NCI-H1930 (cell line): ENCODE measurements at regions not wholly inside any gene's neighbourhood (a gene's known extent, or its start where the extent isn't known, plus 50 kb on each side); places are given as distances from the start of the nearest gene placed in this dataset.
"Not testable (repeated sequence)": the region's sequence is repeated elsewhere in the genome, so short reads cannot be mapped to it uniquely, and the experiment has no call there.

Experiments
- DNase-seq, 2 experiments: peaks; one replicate each; lab custom pipeline; 2025; lab: John Stamatoyannopoulos, UW

GRCh38 chr2:8230466-8230865, 451.4 kb upstream of the ID2 start:
- DNase-seq = peak in 1 of 2 experiments; percentile 22

DNA sequence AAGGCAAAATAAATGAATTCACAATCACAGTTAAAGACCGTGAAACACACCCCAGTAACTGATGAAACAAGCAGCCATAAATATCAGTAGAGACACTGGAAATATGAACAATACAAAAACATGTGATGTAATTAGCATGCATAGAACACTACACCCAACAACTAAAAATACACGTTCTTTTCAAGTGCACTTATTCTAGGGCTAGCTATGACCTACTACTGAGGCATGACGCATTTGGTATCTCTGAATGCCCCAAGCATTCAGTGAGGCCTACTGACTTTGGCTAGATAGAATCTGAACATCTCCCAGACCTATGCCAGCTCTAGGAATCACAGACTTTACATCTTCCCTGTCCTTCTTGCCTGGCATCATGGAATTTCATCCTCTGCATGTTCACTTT, 450.0 kb upstream of the ID2 start:
- DNase-seq = no peak

DNA sequence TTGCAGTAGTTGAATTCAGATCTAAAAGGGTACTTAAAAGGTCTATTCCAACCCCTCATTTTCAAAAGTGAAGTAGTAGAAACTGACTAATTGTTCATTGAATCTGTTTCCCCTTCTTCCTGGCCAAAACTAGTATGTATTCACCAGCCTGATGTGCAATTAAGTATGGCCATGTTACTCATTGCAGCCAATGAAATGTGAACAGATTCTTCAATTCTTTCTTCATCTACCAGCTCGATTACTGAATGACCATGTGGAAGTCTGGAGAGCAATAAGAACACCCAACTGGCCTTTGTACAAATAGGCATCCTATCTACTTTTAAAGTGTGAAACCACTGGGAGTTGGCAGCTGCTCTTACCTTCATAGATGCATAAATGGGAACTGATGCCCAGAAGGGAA, 449.0 kb upstream of the ID2 start:
- no peak for DNase-seq

- DNase-seq = no peak
These were observed 447.6 kb upstream of the ID2 start for GRCh38 chr2:8234253-8234652.

DNA sequence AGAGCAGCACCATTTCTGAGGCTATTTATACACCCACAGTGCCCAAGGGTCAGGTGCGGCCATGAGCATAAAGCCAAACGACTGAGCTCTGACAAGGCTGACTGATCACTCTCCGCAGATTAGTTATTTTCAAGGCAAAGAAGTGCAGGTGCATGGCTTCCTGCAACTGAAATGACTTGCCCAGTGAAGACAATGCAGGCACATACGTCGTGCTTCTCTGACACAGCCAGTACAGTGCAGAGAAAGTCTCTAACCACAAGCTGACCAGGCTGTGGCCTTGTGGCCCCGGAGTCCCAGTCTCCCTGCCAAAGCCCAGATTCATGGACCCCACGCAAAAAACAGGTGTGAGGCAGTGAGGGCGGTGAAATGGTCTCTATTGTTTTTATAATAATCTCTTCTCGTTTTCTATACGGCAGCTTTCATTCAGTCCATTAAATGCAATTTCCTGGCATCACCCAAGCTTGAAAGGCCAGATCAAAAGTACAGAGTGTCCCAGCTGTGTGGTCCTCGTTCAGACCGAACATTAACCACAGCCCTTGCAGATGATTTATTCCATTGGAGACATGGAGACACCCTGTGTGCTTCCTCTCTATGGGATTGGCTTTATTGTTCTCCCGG, 447.0 kb upstream of the ID2 start:
- no peak for DNase-seq

- no peak for DNase-seq
These were observed 446.4 kb upstream of the ID2 start for GRCh38 chr2:8235419-8235818.

DNA sequence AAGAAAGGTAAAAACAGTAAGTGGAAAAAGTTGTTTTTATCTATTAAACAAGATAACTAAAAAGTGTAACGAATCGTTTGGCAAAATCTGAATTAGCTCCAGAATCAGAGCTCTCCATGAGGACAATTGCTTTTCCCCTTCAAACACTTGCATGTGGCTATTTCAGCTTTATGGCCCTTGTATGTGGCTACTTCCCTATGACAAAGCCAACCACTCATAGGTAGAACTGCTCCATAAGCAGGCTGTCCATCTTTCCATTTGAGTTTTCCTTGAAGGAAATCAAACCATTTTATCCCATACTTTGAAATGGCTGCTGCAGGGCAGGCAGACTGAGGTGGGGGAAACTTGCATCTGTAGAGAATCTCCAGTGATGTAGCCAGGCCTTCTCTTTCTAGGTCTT, 445.5 kb upstream of the ID2 start:
- DNase-seq = no peak

DNA sequence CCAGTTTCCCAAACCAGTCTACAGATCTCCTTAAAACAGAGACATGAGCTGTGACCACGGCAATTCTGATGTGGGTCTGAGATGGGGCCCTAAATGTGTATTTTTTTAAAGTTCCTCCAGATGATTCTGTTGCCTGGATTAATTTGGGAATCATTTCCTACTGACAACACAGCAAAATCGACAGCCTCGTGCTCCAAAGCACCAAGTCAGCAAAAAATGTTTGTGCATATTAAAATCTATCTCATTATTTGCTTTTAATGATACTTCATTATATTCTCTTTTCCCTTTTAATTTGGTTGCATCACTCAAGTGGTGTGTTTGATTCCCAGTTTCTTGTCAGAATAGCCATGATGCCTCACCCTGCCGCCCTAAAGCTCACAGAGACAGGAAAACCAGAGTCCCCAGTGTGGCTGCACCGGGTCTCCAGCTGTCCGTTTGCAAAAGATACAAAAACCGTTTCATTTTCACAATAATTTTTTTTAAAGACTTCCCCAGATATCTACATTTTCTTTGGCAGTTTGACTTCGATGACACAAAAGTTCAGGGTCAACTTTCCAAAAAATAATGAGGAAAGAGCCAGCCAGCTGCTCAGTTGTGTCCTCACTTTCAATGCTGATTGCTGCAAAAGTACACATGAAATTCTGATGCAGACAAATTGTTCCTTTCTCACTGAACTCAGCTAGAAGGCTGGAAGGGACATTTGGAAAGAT, 443.2 kb upstream of the ID2 start:
- no peak for DNase-seq

GRCh38 chr2:8239531-8240088, 442.2 kb upstream of the ID2 start:
- no peak for DNase-seq

DNA sequence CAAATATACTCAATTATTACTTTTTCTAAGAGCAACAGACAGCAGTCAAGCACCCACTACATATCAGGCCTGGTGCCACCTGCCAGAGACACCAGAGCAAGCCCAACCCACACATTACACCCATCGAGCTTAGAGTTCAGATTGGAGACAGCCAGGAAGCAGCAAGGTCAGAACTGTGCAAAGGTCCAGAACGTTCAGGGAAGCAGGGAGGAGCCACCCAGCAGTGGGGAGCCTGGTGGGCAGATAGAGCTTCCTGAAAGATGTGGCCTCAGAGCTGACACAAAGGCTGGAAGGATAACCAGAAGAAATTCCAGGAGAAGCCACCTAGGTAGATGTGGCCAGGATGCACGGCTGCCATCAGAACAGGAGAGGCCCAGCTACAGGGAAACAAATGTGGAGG, 440.5 kb upstream of the ID2 start:
- no peak for DNase-seq

DNA sequence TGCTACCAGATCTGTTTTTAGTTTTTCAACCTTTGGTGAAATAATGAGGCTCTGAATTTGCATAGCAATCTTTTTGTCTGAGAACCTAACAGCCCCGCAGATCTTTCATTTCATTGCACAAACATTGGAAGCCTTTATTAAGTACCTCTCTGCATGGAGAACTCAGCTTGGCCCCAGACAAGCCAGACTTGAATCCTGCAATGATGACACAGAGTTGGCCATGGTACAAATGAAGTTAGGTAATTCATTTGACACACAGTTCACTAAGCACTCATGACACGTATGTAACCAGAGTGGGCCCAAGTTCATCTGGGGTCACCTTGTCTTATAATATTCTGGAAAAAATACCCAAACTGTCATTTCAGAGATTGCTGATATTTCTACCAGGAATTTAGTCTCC, 439.1 kb upstream of the ID2 start:
- no peak for DNase-seq

DNA sequence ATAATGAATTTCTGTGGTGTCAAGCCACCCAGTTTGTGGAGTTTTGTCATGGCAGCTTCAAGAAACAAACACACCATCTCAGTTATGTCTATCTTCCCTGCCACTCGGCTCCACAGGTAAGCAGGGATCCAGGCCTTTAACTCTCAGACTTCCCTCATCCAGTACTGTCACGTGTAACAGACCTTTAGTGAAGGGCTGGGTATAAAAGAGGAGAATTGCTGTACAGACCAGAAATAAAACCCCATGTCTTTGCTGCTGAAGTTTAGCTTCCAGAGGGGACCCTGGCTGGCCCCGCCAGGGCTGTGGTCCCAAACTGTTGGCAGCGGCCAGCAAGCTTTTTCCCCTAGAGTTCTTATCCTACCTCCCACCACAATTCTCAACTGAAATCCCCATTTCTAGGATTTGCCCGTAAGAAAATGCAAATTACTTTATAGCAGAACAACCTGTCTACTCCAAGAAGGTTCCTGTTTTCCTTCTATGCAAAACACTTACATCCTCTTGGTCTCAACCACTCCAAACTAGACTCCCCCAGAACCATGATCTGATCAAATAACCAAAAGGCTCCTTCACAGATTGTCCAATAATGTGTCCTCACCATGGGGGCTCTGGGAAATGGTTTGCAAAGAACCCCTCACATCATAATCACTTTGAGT, 438.0 kb upstream of the ID2 start:
- DNase-seq = no peak

DNA sequence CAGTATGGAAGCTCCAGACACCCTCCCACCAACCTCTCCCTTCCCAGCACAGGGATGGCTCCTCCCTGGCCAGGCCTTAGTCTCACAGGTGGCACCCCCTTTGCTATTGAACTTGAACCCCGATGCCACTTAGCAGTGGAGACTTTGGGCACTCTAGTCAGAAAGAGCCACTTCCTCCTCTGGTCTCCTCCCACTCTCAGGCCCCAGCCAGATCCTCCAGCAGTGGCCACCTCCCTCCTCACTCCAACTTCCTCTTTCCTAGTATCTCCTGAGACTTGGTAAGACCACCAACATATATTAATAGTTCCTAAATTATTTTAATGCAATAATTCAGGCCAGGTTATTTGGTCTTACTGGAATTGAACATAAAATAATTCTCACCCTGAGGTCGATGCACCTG, 437.2 kb upstream of the ID2 start:
- DNase-seq = no peak

DNA sequence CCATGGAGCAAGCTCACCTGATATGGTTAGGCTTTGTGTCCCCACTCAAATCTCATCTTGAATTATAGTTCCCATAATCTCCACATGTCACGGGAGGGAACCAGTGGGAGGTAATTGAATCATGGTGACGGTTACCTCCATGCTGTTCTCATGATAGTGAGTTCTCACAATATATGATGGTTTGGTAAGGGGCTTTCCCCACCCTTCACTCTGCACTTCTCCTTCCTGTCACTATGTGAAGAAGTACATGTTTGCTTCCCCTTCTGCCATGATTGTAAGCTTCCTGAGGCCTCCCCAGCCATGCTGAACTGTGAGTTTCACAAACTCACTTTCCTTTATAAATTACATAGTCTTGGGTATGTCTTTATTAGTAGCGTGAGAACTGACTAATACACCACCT, 435.7 kb upstream of the ID2 start:
- DNase-seq = no peak

DNA sequence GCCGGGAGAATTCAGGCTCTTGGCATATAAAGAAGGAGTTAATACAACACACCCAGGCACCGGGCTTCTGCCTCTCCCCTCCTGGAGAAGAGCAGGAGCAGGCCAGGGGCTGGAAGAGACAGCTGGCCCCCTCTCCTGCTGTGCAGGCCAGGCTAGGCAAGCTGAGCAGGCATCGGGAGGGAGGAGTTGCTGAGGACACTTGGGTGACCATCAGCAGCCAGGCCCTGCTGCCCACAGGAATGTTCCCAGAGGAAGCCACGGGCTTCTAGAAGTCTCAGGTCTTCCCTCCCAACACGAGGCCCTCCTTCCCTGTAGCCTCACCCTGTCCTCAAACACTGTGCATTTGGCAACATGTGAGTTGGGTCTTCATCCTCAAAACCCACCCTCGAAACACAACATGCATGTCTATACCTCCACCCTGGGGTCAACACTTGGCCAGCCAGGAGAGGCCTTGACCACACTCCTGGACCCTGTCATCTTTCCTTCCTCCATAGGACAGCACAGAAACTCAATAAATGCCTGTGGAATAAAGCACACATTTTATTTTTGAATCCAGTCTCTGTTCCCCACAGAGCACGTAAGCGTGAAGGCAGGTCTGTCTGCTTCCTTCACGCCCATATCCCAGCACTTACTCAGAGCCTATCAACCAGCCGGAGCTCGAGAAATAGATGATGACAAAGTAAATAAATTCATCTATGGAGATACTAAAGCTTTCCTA, 433.8 kb upstream of the ID2 start:
- DNase-seq = no peak

DNA sequence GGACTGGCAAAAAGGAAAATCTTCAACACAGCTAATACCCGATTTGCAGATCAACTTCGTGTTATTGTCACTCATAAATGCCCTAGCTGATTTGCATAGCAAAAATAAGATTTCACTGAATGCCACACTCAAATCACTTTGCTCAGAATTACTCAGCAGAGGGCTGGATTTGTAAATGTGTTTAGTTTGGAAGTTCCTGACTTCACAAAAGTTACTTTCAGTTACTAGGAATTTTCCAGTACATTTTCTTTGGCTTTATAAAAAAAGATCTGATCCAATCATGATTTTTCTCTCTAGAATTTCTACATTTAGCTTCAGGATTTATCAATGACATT, 433.3 kb upstream of the ID2 start:
- DNase-seq = no peak

DNA sequence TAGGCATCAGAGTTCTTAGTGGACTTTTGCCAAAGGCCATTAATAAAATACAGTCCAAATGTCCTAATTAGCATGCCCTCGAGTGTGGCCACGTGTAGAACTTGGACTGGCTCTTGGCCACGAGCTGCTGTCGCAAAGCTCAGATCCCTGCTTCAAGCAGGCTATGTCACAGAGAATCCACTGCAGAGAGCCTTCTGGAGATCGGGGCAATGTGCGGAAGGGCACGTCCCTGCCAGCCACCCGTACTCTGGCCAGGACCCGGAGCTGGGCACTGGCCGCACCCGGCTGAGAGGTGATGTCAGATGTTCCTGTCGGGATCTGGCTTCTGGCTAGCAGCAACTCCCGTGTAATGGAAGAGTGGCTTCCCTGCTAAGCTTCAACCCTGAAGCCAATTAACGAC, 432.7 kb upstream of the ID2 start:
- DNase-seq = no peak

- no peak for DNase-seq
These were observed 432.1 kb upstream of the ID2 start for GRCh38 chr2:8249769-8250168.

GRCh38 chr2:8250290-8250689, 431.6 kb upstream of the ID2 start:
- DNase-seq = not testable (repeated sequence)

- no peak for DNase-seq
These were observed 430.6 kb upstream of the ID2 start for GRCh38 chr2:8251291-8251690.

DNA sequence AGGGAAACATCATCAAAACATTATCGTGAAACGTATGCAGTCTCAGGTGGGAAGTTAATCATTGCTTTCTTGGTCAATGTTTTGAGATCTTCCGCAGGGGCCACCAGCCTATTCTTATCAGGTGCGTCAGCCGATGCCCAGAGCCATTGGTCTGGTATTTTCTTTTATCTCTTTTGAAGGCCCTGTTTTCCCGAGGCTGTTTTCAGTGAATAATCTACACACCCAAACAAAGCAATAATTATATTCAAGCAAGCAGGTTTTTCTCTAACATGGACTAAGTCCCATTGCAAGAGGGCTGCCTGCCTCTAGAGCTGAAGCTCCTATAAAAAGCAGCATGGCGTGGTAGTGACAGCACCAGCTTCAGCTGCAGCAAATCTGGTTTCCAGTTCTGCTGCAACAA, 430.0 kb upstream of the ID2 start:
- DNase-seq = no peak

GRCh38 chr2:8252997-8253694, 428.7 kb upstream of the ID2 start:
- DNase-seq = no peak
